ENCODE measurements at regions not wholly inside any gene's neighbourhood (a gene's known extent, or its start where the extent isn't known, plus 50 kb on each side); places are given as distances from the start of the nearest gene placed in this dataset.

GRCh38 chr7:96901822-96902445, 103.4 kb upstream of the DLX6 start (continued):
- TF ChIP-seq ATF2 (CRISPR knock-in tag; IDR thresholded peaks at IDR 0.05) (no peak), HOXA5 (CRISPR knock-in tag; IDR thresholded peaks at IDR 0.05) (no peak), MAX (IDR thresholded peaks at IDR 0.05) (no peak), NFATC3 (CRISPR knock-in tag; IDR thresholded peaks at IDR 0.05) (no peak)

- ATAC-seq (no peak), DNase-seq (ENCODE audit: low spot score) (no peak), FAIRE-seq (no peak)
- no peaks in the 10 kb centered on the region for H3K79me2 ChIP-seq (ENCODE audit: insufficient read depth, low read length)
- POLR2A ChIA-PET: no interaction called here
- H3K4me1 ChIP-seq (ENCODE audit: insufficient read depth, low read length): no peaks in the 10 kb centered on the region
- H3K27me3 ChIP-seq (ENCODE audit: control insufficient read depth in 1 of 2, insufficient read depth in 2 of 2, low read length in 2 of 2): no peaks in the 10 kb centered on the region
- intact Hi-C loops (cut with micrococcal nuclease; ENCODE audit: unreplicated experiment) (no loop called here), in situ Hi-C loops (cut with HindIII; ENCODE audit: extremely low pct_ligation_motif_present, low pct_unique_long_range_greater_than_20kb) (no loop called here)
- no peaks in the 10 kb centered on the region for H3K36me3 ChIP-seq (replicated peaks in 1 of 2; ENCODE audit: control insufficient read depth in 1 of 2, insufficient read depth in 2 of 2, low read length in 2 of 2)
- TF ChIP-seq SMARCE1 (IDR thresholded peaks at IDR 0.05; ENCODE audit: borderline replicate concordance) (no peak), MIER3 (CRISPR knock-in tag; IDR thresholded peaks at IDR 0.05; ENCODE audit: borderline replicate concordance) (no peak), NFKBIZ (CRISPR knock-in tag; IDR thresholded peaks at IDR 0.05) (no peak), GFI1 (CRISPR knock-in tag; IDR thresholded peaks at IDR 0.05; ENCODE audit: borderline replicate concordance) (no peak)
- H3K4me2 ChIP-seq (ENCODE audit: low read depth, low read length): no peak overlapping the region
- H3K27ac ChIP-seq (ENCODE audit: extremely low read length, insufficient read depth, low read length): no peak overlapping the region
- no TSS peak for BruUV-seq (replicated peaks)
- no peak overlapping the region for H3K4me3 ChIP-seq (replicated peaks in 1 of 3; ENCODE audit: insufficient read depth in 1 of 3, low read depth in 2 of 3, low read length in 3 of 3)
- CTCF ChIA-PET (ENCODE audit: low intra/inter-chr PET ratio, low total read pairs): no interaction called here
- no peak overlapping the region for H2AFZ ChIP-seq (ENCODE audit: low read length)
- H4K20me1 ChIP-seq (ENCODE audit: insufficient read depth, low read length): no peaks in the 10 kb centered on the region
- no peak overlapping the region for H3K9ac ChIP-seq (ENCODE audit: insufficient read depth, low read depth, low read length)
- no peaks in the 10 kb centered on the region for H3K9me3 ChIP-seq (ENCODE audit: low read length)
Observed at GRCh38 chr7:96903906-96904305, 101.4 kb upstream of the DLX6 start.
